ENCODE measurements at regions not wholly inside any gene's neighbourhood (a gene's known extent, or its start where the extent isn't known, plus 50 kb on each side); places are given as distances from the start of the nearest gene placed in this dataset.
"Not testable (repeated sequence)": the region's sequence is repeated elsewhere in the genome, so short reads cannot be mapped to it uniquely, and the experiment has no call there.

GRCh38 chr10:84925495-84925894 lies 597.1 kb downstream of the CCSER2 start:
- no peak for DNase-seq

- no peak for DNase-seq
Observed at GRCh38 chr10:84933402-84933801, 605.0 kb downstream of the CCSER2 start.

GRCh38 chr10:84935772-84936171 lies 607.4 kb downstream of the CCSER2 start:
- DNase-seq: no peak

DNA sequence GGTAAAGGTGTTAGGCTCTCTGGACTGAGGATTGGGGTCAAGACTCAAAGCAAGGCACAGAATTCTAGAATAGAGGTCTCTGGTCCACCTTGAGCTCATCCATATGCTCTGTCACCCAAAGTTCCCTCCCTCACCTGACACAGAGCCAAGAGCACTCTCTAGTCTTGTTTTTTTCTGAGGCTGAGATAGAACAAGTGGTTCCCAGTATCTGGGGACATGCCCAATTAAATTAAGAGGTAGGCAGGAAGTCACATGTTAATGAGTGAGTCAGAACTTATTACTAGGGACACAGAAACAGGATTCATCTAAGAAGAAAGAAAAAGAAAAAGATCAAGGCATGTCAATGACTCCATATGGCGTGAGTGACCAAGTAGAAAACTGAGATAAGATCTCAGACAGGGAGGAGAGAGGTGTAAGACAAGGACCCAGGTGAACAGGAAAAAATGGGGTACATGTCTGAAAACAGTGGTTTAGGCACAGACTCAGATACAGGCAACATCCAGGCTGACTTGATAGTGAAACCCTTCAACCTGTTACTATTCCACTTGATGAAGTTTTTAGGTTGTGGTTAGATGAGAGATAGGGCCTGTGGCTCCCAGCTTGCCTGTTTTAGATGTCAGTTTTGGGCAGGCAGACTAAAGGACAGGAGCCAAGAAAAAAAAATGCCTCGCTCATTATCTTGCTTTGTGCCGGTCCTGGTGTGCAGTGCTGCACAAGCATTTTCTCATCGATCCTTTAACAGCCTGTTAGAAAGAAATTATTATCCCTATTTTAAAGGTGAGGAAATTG lies 609.9 kb downstream of the CCSER2 start:
- DNase-seq: no peak

GRCh38 chr10:84943541-84943940 lies 615.2 kb downstream of the CCSER2 start:
- no peak for DNase-seq

DNA sequence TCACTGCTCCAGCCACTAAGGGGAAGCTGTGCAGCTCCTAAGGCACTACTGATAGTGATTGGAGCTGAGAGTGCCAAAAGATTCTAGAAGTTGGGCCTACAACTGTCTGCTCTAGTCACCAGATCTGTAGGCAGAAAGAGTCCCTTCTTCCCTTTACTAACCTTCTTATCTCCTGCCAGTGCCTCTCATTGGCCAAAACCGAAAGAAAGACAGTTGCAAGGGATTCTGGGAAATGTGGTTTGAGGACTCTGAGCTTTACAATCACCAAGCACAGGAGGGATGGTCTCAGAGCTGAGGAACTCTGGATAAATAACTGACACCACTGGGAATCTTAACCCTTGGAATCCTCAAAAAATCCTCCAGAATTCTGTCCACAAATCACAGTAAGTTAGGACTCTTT lies 615.8 kb downstream of the CCSER2 start:
- DNase-seq: no peak

- no peak for DNase-seq
Observed at GRCh38 chr10:84945791-84946190, 617.4 kb downstream of the CCSER2 start.

GRCh38 chr10:84946904-84947303 lies 618.5 kb downstream of the CCSER2 start:
- DNase-seq: no peak

- no peak for DNase-seq
Observed at GRCh38 chr10:84948644-84949043, 620.3 kb downstream of the CCSER2 start.

GRCh38 chr10:84951616-84952015 lies 623.2 kb downstream of the CCSER2 start:
- no peak for DNase-seq

DNA sequence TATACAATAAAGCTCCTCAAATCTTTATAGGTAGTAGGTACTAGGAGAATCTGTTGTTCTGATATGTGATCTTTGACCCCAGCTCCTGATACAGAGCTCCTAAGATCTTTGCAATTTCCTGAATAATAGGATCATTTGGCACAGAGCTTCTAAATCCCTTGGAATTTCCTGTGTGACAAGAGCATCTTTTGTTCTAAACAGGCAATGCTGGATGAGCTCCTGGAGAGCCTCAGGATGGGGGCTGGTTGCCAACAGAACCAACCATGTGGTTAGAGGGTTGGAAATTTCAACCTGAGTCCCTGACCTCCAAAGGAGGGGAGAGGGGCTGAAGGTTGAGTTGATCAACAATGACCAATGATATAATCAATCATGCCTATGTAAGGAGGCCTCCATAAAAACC lies 629.0 kb downstream of the CCSER2 start:
- no peak for DNase-seq

DNA sequence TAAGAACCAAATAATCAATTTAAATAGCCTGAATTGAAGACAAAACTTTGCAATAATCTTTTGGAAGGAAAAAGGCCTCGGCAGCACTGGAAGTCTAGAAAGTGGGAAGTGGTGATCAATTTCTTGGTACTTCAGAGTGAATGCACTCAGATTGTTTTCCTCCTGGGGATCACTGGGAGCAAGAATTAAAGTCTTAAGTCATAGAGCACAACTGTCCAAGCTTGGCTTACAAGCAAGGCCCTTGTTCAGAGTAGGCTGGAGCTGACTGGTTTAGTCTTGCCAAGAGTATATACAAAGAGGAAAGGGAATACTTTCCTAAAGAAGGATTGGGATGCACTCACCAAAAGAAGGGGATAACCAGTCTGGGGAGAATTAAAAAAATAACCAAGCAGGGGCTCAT lies 637.1 kb downstream of the CCSER2 start:
- no peak for DNase-seq

- no peak for DNase-seq
Observed at GRCh38 chr10:84966708-84967441, 638.5 kb downstream of the CCSER2 start.

DNA sequence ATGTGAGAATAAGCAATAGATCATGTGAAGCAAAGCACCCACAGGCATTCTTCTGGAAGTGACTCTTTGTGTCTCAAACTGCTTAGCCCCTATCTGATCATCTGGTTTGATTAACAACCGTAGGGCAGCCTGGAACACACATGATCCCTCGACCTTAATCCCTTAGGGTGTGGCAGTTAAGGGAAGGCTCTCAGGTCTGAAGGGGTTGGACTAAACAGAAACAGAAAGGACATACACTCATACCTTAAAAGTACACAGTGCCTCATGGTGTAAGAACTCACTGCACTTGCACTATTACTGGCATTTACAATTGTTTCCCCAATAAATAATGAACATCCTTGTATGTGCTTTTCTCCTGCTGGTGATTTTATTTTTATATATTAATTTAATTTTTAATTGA lies 640.9 kb downstream of the CCSER2 start:
- DNase-seq: not testable (repeated sequence)

GRCh38 chr10:84987039-84987438 lies 658.6 kb downstream of the CCSER2 start:
- no peak for DNase-seq

DNA sequence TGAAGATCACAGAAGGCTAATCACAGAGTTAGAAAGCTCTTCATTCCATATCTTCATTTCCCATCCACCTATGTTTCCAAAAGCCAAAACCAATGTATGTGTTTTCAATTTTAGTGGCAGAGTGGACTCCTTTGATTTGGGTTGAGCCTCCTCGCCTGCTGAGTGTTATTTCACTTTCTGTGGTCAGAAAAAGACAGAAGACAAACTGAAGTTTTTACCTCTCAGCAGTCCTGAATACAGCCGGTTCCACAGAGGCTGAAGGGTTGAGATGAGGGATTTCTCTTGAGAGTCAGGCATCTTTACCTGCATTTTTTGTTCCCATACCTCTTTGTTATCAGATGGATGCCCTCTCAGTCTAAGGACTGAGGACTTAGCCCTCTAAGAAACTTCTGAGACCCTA lies 659.6 kb downstream of the CCSER2 start:
- no peak for DNase-seq

GRCh38 chr10:84990713-84991112 lies 662.3 kb downstream of the CCSER2 start:
- DNase-seq: no peak

DNA sequence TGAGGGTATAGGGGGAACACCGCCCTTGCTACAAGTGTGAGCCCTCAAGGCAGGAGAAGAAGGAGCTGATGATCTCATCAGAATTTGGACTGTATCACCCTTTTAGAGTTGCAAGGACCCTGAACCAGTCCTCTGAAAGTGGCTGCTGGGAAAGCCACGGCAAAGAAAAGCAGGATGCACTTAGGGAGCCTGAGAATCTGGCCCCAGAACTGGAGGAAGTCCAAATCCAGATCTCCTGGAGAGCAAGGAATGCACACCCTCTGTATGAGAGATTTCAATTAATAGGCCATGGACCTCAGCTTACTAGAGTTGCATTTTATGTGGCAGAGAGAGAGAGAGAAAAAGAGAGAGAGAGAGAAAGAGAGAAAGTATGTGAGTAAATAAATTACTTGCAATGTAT lies 662.9 kb downstream of the CCSER2 start:
- DNase-seq: no peak

GRCh38 chr10:84993251-84994035 lies 665.1 kb downstream of the CCSER2 start:
- DNase-seq: no peak

- no peak for DNase-seq
Observed at GRCh38 chr10:84994722-84995121, 666.3 kb downstream of the CCSER2 start.

DNA sequence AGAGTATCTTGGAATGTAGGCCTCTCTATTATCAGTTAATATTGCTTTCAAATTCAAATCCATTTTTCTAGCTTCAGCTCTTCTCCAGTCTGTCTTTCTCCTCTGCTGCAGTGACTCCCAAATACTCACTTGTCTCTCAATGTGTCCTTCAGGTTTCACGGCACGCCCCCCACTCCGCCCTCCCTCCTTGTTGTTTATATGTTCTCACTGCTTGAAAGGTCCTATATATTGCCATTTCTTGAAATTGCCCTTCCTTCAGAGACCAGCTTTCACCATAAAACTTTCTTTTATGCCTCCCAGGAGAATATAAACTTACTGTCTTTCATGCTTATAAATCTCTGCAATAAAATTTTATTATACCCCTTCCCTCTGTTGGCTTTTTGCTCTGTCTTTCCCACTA lies 668.2 kb downstream of the CCSER2 start:
- DNase-seq: no peak

GRCh38 chr10:84997870-84998269 lies 669.5 kb downstream of the CCSER2 start:
- no peak for DNase-seq

All from nucleus accumbens (tissue), 56 donors.